ENCODE measurements at regions not wholly inside any gene's neighbourhood (a gene's known extent, or its start where the extent isn't known, plus 50 kb on each side); places are given as distances from the start of the nearest gene placed in this dataset.
"Not testable (repeated sequence)": the region's sequence is repeated elsewhere in the genome, so short reads cannot be mapped to it uniquely, and the experiment has no call there.

GRCh38 chr12:61291647-61292046 lies 968.6 kb upstream of the USP15 start:
- DNase-seq, result no peak

- DNase-seq, result not testable (repeated sequence)
Observed at GRCh38 chr12:61294011-61294410, 966.2 kb upstream of the USP15 start.

DNA sequence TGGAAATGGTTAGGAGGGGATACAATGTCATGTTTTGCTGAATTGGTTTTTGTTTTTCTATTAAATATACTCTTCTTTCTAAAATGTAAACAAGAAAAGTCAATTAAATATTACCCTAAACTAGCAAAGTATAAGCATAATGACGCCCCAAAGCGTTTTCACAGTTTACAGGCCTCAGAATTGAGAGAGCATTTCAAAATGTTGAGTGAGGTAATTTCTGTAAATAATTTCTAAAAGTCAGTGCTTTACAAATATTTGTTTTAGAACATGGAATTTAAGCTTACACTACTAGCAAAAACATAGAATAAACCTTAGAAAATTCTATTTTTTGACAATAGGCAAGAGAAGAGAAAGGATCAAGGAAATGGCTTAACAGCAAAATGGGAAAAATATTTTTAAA lies 958.4 kb upstream of the USP15 start:
- no peak for DNase-seq

DNA sequence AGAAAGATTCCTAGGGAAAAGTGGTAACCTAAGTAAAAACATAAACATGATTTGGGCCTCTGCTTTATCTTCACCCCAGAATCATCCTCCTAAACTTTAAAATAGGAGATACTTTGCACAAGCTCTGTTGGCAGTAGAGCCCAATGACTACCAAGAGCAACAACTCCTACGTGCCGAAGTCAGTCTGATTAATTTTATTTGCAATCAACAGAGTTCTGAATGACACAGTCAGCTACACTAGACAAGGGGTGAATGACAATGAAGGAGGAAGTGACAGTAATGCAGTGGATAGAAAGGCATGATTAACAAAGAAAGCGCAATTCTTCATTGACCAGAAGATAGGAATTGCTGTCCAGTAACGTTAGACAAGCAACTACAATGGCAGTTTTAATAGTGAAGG lies 957.9 kb upstream of the USP15 start:
- DNase-seq, result no peak

GRCh38 chr12:61308220-61308619 lies 952.0 kb upstream of the USP15 start:
- DNase-seq, result no peak

GRCh38 chr12:61311413-61311812 lies 948.8 kb upstream of the USP15 start:
- DNase-seq, result no peak

GRCh38 chr12:61348871-61349270 lies 911.3 kb upstream of the USP15 start:
- DNase-seq, result no peak

- no peak for DNase-seq
Observed at GRCh38 chr12:61355105-61355504, 905.1 kb upstream of the USP15 start.

DNA sequence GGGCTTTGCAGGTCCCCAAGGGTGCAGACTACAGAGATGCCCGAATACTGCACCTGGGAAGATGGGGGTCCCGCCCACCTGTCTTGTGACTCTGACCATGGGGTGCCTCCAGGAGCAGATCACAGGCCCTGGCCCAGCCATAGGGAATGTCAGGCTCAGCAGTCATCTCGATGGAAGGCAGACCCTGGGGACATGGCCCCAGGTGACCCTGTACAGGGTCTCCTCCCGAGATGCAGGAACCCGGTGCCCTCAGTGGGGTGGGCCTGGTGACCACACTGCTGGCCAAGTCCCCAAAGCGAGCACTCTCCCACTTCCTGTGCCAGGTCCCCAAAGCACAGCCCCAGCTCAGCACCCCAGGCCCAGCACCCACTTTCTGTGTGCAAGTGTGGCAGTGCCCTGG lies 903.7 kb upstream of the USP15 start:
- DNase-seq, result no peak

- no peak for DNase-seq
Observed at GRCh38 chr12:61357496-61357895, 902.7 kb upstream of the USP15 start.

DNA sequence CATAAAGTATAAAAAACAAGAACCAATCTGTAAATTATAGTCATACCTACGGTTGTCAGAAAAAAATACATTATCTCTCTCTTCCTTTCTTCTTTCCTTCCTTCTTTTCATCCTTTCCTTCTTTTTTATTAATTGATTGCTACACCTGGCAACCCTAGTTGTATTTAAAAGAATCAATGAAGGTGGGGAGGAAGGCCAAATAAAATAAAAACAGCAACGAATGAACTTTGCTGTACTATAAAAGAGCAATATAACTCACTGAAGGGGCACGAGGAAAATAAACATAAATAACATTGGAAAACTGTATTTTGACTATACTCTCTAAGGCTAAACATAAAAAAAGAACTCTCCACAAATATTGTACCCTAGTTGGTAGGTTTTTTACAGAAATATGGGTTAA lies 898.2 kb upstream of the USP15 start:
- no peak for DNase-seq

DNA sequence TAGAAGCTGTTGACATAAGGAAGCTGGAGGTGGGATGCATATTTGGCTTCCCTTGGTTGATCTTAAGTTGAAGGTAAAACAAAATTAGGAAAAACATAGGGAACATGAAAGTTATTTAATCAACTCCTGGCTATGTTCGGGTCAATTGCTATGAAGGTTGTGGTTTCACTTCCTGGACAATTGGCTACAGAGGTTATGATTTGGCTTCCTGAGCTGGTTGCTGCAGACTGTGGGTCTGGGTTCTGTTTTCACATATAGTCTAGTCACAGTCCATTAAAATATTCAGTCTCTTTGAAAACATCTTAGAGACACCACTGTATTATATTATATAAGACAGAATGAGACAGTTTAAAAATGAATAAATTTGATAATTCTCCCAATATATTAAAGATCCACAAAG lies 895.2 kb upstream of the USP15 start:
- no peak for DNase-seq

DNA sequence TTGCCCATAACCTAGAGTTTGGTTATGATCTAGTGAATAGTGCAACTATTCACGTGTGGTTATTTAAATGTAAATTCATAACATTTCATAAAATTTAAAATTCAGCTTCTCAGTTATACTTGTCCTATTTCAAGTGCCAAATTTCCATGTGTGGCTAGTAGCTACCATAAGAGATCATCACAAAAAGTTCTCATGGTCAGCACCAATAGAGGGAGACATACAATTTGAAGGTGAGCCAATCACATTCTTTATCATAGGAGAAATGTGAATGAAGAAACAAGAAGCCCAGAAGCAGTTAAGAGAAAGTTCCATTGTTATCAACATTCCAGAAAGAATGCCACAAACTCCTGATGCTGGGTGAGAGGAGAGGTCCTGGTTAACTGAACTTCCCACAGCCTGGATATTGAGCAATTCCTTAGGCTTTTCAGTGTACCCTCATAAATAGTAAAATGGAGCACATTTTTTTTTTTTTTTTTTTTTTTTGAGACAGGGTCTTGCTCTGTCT lies 892.9 kb upstream of the USP15 start:
- DNase-seq, result no peak

DNA sequence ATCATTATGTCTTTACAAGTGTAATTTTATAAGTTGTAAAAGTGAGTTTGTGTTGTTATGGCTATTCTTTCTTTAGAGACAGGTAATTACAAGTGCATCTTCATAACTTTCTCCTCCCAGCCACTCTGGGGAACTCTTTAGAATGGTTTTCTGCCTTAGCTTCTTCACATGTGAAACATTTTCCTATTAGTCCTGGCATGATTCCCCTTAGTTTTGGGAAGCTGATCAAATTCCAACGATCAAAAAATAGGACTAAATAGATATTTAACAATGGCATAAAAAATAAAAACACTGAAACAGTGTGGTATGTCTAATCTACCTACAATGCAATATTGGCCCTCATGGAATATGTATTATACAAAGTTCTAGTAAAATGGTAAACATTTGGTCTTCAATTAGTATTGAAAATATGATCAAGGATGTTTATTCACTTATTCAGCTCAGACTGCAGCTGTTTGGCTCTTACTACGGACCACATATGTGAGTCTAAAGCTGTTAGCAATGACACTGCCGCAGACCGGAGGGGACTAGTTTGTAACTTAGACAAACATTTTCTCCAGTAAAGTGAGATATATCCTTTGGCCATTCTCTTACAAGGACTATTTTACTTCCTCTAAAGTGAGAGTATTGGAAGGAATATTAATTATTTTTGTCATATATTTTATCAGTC lies 890.8 kb upstream of the USP15 start:
- no peak for DNase-seq

DNA sequence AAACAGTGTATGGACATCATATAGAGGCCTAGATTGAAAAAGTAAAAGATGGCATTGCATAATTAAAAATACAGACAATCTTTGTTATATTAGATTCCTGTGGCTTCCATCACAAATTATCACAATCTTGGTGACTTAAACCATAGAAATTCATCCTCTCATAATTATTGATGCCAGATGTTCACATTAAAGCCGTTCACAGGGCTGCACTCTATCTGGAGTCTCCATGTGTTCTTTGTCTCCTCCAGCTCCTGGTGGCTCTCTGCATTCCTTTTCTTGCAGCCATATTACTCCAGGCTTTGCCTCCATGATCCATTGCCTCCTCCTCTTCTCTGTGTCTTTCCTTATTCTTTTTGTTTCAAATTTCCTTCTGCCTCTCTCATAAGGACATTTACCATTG lies 875.7 kb upstream of the USP15 start:
- DNase-seq, result no peak

GRCh38 chr12:61385771-61386170 lies 874.4 kb upstream of the USP15 start:
- no peak for DNase-seq

- DNase-seq, result no peak
Observed at GRCh38 chr12:61397668-61398067, 862.5 kb upstream of the USP15 start.

- DNase-seq, result no peak
Observed at GRCh38 chr12:61412201-61412600, 848.0 kb upstream of the USP15 start.

DNA sequence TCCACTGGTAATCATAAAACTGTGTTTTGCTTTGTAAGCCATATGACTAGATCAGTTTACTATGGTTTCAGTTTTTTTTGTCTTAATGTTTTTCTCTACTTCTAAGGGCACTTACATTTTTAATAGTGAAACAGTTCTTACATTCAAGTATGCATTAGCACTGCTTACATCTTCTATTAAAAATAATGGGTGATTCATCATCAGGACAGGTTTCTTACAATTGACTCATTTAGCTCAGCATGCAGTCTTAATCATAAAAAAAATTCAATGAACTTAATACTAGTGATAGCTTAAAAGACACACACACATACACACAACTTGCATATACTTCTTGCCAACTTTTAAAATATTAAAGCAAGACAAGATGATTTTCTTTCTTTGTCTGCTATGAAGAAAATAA lies 845.7 kb upstream of the USP15 start:
- no peak for DNase-seq

DNA sequence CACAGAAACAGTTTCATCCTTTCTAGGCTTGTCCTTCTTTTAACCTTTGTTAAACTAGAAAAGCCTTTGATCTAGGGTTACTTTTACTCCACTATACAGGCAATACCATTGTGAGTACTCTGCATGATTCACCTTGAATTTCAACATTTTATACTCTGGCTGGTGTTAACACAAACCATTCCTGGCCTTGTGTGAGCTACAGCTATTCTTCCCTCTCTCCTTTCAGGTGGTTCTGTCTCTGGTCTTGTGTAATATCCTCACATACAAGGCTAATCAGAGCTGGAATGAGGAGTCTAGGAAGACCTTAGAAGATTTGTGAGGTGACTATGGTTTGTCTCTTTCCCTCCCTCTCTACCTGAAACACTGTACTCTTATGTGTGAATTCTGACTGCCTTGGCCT lies 837.4 kb upstream of the USP15 start:
- no peak for DNase-seq

- DNase-seq, result no peak
Observed at GRCh38 chr12:61452076-61452475, 808.1 kb upstream of the USP15 start.

GRCh38 chr12:61487728-61488127 lies 772.5 kb upstream of the USP15 start:
- no peak for DNase-seq

DNA sequence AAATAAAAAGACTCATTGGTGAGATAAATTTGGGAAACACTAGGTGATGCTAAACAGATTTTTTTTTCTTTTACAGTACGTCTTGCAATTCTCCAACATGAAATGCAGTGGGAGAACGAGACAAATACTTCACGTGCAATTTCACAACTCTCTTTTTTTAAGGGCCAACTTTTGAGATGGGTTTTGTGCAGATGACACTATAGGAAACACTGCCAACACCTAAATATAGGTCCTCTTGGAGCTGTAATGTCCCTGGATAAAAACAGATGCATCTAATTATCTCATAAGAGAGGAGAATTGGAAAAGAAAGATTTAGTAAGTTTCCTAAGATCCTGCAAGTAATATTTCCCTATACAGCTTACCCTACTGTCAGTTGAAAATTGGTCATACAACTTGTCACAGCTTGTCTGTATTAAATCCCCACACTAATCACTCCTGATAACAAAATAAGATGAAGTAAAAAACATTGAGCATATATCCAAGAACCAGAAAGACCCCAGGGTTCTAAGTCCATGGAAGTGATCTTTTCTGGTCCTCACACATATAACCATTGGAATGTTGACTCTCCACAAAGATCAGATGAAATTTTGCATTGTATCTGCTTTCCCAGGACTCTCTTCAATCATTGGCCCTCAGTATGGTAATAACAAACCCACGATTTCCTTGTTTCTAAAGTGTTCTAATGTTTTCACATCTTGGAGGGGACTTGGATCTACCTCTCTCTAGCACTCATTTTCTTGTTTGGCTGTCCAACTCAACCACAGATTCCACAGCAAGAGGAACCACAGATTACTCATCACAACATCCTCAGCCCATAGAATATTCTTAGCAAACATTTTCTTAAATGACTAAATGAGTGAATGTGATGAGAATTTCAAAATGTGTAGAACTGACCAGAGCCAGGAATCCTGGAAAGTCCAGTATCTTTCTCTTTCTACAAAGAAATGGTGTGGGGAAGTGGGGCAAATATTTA lies 769.4 kb upstream of the USP15 start:
- no peak for DNase-seq

All from left kidney (tissue), 1 donor.